Large intestine (tissue), 3 donors: ENCODE measurements at regions not wholly inside any gene's neighbourhood (a gene's known extent, or its start where the extent isn't known, plus 50 kb on each side); places are given as distances from the start of the nearest gene placed in this dataset.

Source experiments
- DNase-seq, 2 donors: peaks; one replicate each; pipeline versions ENCODE4 v3.0.0 to v3.0.0-alpha.2; 2013
- H3K27ac ChIP-seq: one replicate; pipeline ENCODE4 v1.5.1; 2013; ENCODE audit warnings: low read length
- H3K27me3 ChIP-seq: 2 replicates; pipeline ENCODE4 v1.6.1; 2013; ENCODE audit warnings: low read length; ENCODE audit not compliant: control insufficient read depth, insufficient read depth
- H3K36me3 ChIP-seq: 2 replicates; pipeline ENCODE4 v1.6.1; 2013; ENCODE audit warnings: low read length; ENCODE audit not compliant: control insufficient read depth, insufficient read depth
- H3K4me1 ChIP-seq: one replicate; pipeline ENCODE4 v1.6.1; 2013; ENCODE audit warnings: low read length; ENCODE audit not compliant: control insufficient read depth, insufficient read depth
- H3K4me3 ChIP-seq: one replicate; pipeline ENCODE4 v1.5.1; 2013; ENCODE audit warnings: low read length
- H3K9me3 ChIP-seq: one replicate; pipeline ENCODE4 v1.6.1; 2013; ENCODE audit warnings: mild to moderate bottlenecking, low read depth, low read length, moderate library complexity; ENCODE audit not compliant: control insufficient read depth
- WGBS: methylation state at CpG from one replicate; pipeline ENCODE4 v1.1.5; 2013; ENCODE audit warnings: low lambda C conversion rate; ENCODE audit not compliant: insufficient coverage; 5-methylcytosine and 5-hydroxymethylcytosine counted together

DNA sequence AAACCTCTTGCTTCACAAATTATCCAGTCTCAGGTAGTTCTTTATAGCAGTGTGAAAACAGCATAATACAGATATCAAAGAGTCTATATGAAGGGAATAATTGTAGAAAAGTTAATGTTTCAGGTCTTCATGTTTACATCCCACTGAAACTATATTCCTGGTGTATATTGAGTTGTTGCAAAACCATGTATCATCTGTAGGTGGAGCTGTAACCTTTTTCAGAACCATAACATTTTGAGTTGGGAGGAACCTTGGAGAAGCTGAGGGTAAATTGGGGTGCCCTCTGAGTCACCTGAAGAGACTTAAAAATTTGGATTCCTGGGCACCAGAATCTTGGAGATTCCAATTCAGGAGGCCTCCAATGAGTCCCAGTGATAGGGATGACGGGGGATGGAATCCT lies 51.9 kb upstream of the TAPT1 start:
- no peak for DNase-seq
- H3K9me3 ChIP-seq: peaks cover 7% of the 10 kb centered on the region
- no peak overlapping the region for H3K4me3 ChIP-seq
- no peaks in the 10 kb centered on the region for H3K27me3 ChIP-seq
- H3K27ac ChIP-seq: no peak overlapping the region
- no CpG with 5 or more reads among the region's 1 CpG for WGBS
- H3K36me3 ChIP-seq: no peaks in the 10 kb centered on the region
- H3K4me1 ChIP-seq: no peaks in the 10 kb centered on the region
